HG02885 (cell line): ENCODE measurements at regions not wholly inside any gene's neighbourhood (a gene's known extent, or its start where the extent isn't known, plus 50 kb on each side); places are given as distances from the start of the nearest gene placed in this dataset.

Source experiments
- ATAC-seq: cut with Tn5 transposase; IDR thresholded peaks from one replicate; pipeline ENCODE4 v1.9.1; 2021; ENCODE audit warnings: mild to moderate bottlenecking; ENCODE audit not compliant: unreplicated experiment, poor library complexity

GRCh38 chr6:153898360-153899059 lies 140.5 kb upstream of the OPRM1 start:
- ATAC-seq, result no peak

DNA sequence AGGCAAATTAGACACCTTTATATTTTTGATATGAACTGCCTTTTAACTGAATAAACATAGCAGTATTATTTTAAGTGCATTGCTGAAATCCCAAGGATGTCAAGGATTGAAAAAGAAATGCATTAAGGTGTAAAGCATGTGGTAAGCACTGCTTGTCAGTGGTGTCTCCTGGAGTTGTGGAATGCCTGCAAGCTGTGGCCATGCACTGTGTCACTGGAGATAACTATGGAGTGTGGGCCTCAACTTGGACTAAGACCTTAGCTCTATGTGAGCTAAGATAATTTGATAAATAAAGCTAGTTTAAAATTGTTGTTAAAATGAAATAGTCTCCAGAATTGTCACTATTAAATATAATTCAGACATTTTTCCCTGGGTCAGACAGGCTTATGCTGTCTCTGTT lies 156.6 kb upstream of the OPRM1 start:
- no peak for ATAC-seq

- no peak for ATAC-seq
These were observed 165.5 kb upstream of the OPRM1 start for GRCh38 chr6:153873541-153873940.

DNA sequence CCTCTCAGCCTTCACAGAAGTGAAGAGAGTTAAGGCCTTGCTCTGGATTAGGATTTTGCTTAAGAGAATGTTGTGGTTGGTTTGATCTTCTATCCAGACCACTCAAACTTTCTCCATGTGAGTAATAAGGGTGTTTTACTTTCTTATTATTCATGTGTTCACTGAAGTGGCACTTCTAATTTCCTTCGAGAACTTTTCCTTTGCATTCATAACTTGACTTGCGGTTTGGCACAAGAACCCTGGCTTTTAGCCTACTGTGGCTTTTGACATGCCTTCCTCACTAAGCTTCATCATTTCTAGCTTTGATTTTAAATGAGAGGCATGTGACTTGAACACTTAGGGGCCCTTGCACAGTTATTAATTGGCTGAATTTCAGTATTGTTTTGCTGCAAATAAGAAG lies 166.1 kb upstream of the OPRM1 start:
- peak; percentile 51 for ATAC-seq

- ATAC-seq, result no peak
These were observed 176.1 kb upstream of the OPRM1 start for GRCh38 chr6:153862927-153863326.

DNA sequence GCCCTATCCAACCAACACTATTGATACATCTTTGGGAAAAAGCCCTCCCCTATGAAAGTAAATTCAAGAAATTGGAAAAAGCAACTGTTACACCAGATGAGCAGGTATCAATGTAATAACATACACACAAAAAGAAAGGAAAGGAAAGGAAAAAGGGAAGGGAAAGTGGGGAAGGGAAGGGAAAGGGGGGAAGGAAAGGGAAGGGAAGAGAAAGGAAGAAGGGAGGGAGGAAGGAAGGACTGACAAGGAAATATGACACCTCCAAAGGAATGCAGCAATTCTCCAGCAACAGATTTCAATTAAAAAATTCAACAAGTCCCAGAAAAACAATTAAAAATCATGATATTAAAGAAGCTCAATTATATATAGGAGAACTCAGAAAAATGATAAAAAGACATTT lies 176.9 kb upstream of the OPRM1 start:
- no peak for ATAC-seq

DNA sequence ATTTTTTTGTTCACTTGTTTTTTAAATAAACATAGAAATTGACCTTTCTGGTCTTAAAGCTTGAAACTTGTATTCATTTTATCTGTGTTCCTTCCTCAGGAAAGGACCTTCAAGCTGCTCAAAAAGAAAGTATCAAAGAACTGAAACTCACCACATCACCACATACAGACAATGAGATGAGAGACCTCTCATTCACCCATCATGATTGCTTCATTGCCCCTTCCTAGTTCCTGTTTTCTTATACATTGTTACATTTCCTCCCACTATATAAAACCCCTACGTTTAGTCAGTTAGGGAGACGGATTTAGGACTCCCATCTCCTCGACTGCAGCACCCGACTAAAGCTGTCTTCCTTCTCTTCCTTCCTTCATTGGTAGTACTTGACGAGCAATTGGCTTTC lies 180.5 kb upstream of the OPRM1 start:
- ATAC-seq, result no peak

DNA sequence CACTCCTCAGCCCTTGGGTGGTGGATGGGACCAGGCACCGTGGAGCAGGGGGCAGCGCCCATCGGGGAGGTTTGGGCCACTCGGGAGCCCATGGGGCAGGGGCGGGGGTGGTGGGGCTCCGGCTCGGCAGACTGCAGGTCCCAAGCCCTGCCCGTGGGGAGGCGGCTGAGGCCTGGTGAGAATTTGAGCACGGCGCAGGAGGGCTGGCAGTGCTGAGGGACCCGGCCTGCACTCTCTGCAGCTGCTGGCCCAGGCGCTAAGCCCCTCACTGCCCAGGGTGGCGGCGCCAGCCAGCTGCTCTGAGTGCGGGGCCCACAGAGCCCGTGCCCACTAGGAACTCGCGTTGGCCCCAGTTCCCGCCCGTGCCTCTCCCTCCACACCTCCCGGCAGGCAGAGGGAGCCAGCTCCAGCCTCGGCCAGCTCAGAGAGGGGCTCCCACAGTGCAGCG lies 182.1 kb upstream of the OPRM1 start:
- no peak for ATAC-seq

DNA sequence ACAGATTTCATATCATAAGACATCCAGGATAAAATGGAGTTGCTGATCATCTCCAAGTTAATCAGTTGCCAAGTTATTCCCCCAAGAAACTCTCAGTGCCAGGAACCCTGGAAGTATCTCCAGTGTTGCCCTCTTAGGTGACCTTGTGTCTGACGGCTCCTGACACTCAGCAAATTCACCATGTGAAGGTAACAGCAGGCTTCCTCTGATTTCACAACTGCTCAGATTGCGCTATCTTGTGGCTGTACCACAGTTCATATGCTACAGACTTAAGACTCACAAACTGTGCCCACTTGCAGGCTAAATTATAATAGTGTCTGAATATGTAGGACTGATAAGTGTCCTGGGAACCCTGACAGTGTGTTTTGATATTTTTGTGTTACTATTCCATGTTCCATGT lies 186.6 kb upstream of the OPRM1 start:
- ATAC-seq, result no peak

DNA sequence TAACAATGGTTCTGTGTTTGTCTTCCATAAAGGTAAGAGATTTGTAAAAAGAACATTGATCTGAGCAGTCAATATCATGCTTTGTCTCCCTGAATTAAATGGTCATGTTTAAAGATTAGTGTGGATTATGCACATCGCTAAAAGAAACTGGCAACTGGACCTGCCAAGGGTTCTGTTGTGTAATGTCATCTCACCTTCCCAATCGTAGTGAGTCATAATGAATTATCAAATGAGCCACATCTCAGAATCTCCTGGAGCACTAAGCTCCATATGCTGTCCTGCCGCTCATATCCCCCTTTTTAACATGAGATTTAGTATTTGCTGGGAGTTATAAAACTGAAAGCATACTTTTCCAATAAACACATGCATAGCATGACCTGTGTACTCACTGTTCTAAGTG lies 187.0 kb upstream of the OPRM1 start:
- ATAC-seq, result no peak

DNA sequence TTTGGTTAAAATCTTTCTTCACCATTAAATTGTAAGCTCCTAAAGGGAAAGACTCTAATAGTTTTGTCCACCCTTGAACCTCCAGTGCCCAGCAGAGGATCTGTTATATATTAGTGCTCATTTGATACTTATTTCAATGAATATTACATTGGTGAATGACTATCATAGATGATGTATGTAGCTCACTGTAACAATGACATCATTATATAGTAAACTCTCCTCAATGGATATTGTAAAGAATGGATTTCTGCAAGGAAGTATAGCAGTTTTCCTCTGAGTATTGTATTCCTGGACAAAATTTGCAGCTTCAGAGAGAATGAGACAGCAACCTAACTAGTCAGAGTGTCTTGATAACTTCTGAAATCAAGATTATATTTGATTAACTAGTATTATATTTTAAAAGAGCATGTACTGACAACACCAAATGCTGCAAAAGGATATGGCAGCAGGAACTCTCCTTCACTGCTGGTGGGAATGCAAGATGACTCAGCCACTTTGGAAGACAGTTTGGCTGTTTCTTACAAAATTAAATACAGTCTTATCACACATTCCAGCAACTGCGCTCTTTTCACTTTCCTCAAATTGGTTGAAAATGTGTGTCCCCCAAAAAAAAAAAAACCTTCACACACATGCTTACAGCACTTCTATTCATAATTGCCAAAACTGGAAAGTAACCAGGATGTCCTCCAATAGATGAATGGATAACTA lies 189.8 kb upstream of the OPRM1 start:
- ATAC-seq, result no peak

- no peak for ATAC-seq
These were observed 195.6 kb upstream of the OPRM1 start for GRCh38 chr6:153843420-153843819.

DNA sequence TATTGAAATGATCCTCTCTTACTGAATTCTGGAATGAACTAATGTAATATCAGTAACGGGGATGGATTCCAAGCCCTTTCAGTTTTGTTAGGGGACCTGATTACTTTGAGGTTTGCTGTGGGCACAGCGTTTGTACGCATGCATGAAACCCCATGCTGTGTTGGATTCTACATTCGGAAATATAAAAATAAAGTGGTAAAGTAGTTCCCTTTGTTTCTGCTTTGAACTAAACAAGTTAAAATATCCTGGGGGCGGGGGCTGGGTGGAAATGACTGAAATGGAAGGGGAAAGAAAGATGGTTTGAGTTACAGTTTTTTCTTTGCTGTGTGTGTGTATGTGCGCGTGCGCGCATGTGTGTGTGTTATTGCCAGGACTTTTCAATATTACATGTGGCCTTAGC lies 196.5 kb upstream of the OPRM1 start:
- no peak for ATAC-seq

DNA sequence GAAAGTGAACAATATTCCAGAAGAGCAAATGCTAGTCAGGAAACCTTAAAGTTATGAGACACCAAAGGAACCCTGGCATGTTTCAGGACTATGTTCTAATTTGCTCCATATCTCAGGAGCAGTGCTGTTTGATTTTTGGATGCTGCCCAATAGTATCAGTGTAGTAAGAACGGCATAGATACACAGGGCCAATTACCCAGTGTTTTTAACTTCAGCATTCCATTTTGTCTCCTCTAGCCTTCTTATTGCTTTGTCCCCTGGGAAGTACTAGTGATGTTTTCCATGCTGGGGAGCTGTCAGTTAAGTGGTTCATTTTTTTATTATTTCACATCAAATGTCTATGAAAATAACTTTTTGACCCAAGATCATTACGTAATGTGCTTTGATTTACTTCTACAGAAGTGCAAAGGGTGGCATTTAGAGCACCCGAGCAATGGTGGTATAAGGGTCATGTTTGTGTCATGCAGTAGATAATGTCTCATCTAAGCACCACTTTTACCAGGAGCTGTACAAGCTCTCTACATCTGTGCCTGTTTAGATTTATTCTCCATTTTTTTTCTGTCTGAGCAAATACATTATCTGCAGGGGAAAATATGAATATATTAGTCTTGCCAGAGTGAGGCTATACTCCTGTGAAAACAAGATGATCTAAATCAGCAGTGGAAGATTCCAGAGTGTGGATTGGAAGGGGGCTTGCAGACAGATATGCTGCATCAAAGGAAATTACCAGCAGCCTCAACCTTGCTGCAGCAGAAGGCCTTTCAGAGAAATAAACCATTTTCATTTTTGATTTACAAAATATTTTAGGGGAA lies 198.8 kb upstream of the OPRM1 start:
- no peak for ATAC-seq

GRCh38 chr6:153832543-153832942 lies 206.5 kb upstream of the OPRM1 start:
- no peak for ATAC-seq

GRCh38 chr6:153831350-153832078 lies 207.5 kb upstream of the OPRM1 start:
- no peak for ATAC-seq

GRCh38 chr6:153817173-153817572 lies 221.9 kb upstream of the OPRM1 start:
- no peak for ATAC-seq

DNA sequence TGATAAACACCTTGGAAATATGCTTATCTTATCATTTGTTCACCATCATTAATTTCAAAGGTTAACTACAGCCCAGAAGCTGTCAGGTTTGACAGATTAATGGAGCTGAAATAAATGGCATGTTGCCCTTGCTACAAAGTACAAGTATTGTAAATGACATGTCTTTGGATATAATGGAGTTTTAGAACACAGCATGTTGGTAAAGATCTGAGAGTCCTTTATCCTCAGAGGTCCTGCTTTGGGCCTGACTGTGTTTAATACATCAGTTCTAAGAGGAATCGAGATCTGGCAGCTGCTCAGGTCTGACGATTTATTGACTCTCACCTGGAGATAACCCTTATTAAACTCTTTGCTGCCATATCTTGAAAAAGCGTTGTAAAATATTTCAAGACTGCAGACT lies 222.7 kb upstream of the OPRM1 start:
- no peak for ATAC-seq

- no peak for ATAC-seq
These were observed 224.9 kb upstream of the OPRM1 start for GRCh38 chr6:153814136-153814535.

- no peak for ATAC-seq
These were observed 234.2 kb upstream of the OPRM1 start for GRCh38 chr6:153804755-153805330.
